ENCODE measurements at regions not wholly inside any gene's neighbourhood (a gene's known extent, or its start where the extent isn't known, plus 50 kb on each side); places are given as distances from the start of the nearest gene placed in this dataset.

DNA sequence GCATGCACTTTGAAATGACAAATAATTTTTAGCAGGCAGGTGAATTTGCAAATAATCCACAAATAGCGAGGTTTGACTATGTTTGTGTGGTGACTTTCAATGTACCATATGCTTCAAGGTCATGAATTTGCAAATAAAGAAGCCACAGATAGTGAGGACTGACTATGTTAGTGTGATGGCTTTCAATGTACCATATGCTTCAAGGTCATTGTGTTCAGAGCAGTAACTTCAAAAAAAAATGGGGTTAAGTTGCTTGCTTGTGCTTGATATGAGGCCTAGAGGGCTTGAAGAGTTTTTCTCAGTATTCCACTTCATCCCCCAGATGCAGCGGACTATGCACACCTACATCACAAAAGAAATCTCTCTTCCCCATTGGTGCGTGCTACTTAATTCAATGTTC lies 602.9 kb upstream of the LRRTM4 start:
- no peak overlapping the region for H3K27ac ChIP-seq
- TF ChIP-seq, protein P1, sequence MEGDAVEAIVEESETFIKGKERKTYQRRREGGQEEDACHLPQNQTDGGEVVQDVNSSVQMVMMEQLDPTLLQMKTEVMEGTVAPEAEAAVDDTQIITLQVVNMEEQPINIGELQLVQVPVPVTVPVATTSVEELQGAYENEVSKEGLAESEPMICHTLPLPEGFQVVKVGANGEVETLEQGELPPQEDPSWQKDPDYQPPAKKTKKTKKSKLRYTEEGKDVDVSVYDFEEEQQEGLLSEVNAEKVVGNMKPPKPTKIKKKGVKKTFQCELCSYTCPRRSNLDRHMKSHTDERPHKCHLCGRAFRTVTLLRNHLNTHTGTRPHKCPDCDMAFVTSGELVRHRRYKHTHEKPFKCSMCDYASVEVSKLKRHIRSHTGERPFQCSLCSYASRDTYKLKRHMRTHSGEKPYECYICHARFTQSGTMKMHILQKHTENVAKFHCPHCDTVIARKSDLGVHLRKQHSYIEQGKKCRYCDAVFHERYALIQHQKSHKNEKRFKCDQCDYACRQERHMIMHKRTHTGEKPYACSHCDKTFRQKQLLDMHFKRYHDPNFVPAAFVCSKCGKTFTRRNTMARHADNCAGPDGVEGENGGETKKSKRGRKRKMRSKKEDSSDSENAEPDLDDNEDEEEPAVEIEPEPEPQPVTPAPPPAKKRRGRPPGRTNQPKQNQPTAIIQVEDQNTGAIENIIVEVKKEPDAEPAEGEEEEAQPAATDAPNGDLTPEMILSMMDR (IDR thresholded peaks at IDR 0.05) = no peak
- no peak for TF ChIP-seq ZFX (IDR thresholded peaks at IDR 0.05; ENCODE audit: borderline replicate concordance)

DNA sequence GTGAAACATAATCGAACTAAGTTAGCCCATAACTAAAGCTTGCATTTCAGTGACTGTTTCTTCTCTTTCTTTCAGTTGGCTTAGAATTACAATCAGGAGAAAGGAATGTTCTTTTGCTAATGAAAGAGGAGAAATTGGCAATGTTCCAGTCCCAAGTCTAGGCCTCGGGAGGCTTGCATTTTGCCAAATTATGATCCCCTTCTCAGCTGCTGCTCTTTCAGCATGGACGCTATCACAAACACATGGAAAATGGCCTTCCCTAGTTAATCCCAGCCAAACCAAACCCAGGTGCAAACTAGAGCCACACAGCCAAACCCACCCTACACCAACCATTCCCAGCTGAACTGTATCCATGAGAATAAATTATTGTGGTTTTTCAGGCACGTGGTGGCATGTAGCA lies 605.2 kb upstream of the LRRTM4 start:
- TF ChIP-seq ZFX (IDR thresholded peaks at IDR 0.05; ENCODE audit: borderline replicate concordance) = no peak
- TF ChIP-seq, protein P1 (IDR thresholded peaks at IDR 0.05) = no peak
- H3K27ac ChIP-seq = no peak overlapping the region

DNA sequence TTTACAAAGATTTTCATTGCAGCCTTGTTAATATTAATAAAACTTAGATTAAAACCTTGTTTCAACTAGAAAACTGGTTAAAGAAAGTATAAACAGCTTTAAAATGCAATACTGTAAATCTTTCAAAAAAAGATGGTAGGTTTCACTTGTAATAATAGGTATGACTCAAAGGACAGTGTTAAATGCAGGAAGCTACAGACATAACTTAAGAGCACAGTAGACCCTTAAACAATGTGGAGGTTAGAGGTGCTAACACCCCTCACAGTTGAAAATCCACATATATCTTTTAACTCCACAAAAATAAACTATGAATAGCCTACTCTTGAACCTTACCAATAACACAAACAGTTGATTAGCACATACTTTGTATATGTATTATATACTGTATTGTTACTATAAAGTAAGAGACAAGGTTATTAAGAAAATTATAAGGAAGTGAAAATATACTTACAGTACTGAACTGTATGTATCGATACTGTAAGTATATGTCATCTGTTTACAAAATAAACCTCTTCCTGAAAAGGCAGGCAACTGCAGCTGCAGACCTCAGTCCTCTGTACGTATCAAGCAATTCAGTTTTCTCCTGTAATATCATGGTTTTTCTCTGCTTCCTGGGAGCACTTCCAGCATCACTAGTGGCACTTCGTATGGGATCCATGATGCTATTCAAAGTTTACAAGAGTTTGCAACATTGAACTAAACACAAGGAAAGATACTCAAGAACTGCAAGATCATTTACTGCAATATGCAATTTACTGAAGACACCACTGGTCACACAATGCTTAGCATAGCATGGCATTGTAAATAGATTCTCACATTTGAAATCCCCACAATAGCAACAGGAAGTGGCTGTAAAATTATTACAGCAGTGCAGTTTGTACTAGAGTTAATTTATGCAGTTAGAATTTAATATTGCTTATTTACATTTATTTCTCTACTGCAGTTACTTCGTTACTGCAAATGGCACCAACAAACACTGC lies 610.5 kb upstream of the LRRTM4 start:
- H3K27ac ChIP-seq = no peak overlapping the region
- TF ChIP-seq ZFX (IDR thresholded peaks at IDR 0.05; ENCODE audit: borderline replicate concordance) = no peak
- TF ChIP-seq, protein P1 (IDR thresholded peaks at IDR 0.05) = no peak

DNA sequence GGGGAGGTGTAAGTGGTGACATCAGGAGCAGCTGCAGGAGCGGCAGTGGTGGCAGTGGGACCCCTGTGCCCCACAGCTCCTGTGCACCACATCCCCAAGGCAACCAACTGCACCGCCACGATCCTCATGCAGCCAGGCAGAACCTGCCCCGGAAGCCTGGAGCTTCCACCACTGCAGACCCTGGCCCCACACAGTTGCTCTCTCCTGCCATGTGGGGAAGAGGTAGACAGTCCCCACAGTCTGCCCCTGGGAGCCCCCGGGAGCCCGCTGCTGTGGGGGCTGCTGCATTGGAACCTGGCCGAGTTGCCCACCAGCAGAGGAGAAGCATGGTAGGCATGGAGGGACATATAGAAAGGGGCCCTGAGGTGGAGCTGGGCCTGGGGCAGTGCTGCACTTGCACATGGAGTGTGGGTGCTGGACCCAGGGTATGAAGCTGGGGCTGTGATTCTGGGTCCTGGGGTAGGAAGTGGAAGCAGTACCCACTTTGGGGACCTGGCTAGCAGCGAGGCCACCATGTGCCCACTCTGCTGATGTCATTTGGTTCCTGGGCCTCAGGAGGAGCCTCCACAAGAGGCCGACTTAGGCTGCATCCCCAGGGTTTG lies 623.3 kb upstream of the LRRTM4 start:
- TF ChIP-seq, protein P1 (IDR thresholded peaks at IDR 0.05) = no peak
- TF ChIP-seq ZFX (IDR thresholded peaks at IDR 0.05; ENCODE audit: borderline replicate concordance) = no peak
- H3K27ac ChIP-seq = no peak overlapping the region

DNA sequence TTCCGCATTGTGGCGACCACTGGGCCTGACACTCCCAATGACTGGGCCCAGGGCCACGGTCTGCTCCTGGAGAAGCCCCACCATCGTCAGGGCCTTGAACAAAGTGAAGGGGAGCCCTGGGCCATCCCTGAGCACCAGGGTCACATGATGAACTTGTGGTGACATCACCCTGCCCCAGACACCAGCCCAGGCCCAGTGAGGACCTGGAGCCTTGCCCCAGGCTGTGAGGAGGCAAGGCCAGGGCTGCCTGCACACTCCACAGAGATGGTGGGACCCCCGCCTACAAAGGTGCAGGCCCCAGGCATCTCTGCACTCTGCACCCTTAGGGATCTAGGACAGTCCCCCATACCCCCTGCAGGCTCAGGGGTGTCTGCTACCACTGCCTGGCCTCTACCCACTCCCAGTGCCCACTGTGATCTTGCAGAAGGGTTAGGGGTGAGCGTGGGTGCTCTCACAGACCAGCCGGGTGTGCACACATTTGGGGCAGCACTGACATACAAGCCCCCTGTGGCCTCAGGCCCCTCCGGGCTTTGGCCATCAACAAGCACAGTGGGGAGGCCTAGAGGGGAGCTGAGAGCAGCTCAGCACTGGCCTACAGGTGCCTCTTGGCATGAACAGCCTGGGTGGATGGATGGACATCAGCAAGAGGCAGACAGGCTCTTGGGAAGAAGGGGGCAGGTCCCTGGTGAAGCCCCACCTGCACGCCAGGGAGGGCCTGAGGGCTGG lies 624.0 kb upstream of the LRRTM4 start:
- TF ChIP-seq ZFX (IDR thresholded peaks at IDR 0.05; ENCODE audit: borderline replicate concordance) = no peak
- TF ChIP-seq, protein P1 (IDR thresholded peaks at IDR 0.05) = no peak
- no peak overlapping the region for H3K27ac ChIP-seq

DNA sequence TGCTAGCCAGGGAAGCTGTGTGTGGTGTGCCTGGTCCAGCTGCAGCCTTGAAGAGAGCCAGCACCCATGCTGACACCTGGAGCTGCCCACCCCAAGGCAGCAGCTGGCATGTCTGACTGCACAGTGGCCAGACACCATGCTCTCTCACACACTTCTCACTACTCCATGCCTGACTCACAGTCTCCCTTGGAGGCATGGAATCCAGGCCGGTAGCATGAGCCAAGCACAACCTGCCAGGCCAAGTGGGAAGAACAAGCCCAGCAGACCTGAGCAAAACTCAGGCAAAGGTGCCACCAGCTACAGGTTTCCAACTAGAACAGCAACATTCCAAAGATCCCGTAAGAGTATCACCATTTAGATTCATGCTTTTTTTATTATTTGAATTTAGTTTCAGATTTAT lies 625.3 kb upstream of the LRRTM4 start:
- no peak overlapping the region for H3K27ac ChIP-seq
- no peak for TF ChIP-seq ZFX (IDR thresholded peaks at IDR 0.05; ENCODE audit: borderline replicate concordance)
- TF ChIP-seq, protein P1 (IDR thresholded peaks at IDR 0.05) = no peak
